ENCODE measurements at regions not wholly inside any gene's neighbourhood (a gene's known extent, or its start where the extent isn't known, plus 50 kb on each side); places are given as distances from the start of the nearest gene placed in this dataset.

GRCh38 chr11:92859156-92859690, 110.2 kb upstream of the MTNR1B start:
- TF ChIP-seq CTCF (conservative IDR thresholded peaks at IDR 0.05 in 1 of 2, IDR thresholded peaks at IDR 0.05 in 1 of 2; ENCODE audit: extremely low read depth in 1 of 2, insufficient read depth in 1 of 2, low read depth in 1 of 2, low read length in 2 of 2), result no peak
- no peak for TF ChIP-seq EZH2 (IDR thresholded peaks at IDR 0.05; ENCODE audit: borderline replicate concordance, low read length)
